Right lobe of liver (tissue), 4 donors: ENCODE measurements at regions not wholly inside any gene's neighbourhood (a gene's known extent, or its start where the extent isn't known, plus 50 kb on each side); places are given as distances from the start of the nearest gene placed in this dataset.
"Not testable (repeated sequence)": the region's sequence is repeated elsewhere in the genome, so short reads cannot be mapped to it uniquely, and the experiment has no call there.

ENCODE experiments used
- POLR2A ChIP-seq: fragments of 450-650 bp; IDR thresholded peaks from one replicate; pipeline ENCODE4 v1.6.1; 2017; ENCODE audit warnings: antibody characterized with exemption, mild to moderate bottlenecking
- TF ChIP-seq, protein P1 (sequence below), 4 donors: fragments of 200-600 bp in 3 of 4; fragments of 450-650 bp in 1 of 4; IDR thresholded peaks; one replicate each; pipeline versions ENCODE4 v1.5.1 to v1.8.0; 2016 to 2022; ENCODE audit warnings: antibody characterized with exemption in 4 of 4, mild to moderate bottlenecking in 2 of 4
- donor health status: DM: no; HTN: no; CAD: no.
- donor health status: DM: no; HTN: no; CAD: no.
- donor health status: DM: no; HTN: yes; CAD: no.

DNA sequence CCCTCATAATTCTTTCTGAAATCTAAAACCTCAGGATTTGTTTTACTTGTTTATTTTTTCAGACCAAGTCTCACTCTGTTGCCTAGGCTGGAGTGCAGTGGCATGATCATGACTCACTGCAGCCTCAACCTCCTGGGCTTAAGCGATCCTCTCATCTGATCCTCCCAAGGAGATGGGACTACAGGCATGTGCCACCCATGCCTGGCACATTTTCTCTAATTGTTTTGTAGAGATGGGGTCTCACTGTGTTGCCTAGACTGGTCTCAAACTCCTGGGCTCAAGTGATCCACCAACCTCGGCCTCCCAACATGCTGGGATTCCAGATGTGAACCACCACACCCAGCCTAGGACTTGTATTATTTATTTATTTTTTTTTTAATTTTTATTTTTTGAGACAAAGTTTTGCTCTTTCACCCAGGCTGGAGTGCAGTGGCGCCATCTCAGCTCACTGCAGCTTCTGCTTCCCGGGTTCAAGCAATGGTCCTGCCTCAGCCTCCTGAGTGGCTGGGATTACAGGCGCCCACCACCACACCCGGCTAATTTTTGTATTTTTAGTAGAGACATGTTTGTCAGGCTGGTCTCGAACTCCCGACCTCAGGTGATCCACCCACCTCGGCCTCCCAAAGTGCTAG lies 281.9 kb downstream of the GOLGA6L6 start:
- TF ChIP-seq, protein P1, sequence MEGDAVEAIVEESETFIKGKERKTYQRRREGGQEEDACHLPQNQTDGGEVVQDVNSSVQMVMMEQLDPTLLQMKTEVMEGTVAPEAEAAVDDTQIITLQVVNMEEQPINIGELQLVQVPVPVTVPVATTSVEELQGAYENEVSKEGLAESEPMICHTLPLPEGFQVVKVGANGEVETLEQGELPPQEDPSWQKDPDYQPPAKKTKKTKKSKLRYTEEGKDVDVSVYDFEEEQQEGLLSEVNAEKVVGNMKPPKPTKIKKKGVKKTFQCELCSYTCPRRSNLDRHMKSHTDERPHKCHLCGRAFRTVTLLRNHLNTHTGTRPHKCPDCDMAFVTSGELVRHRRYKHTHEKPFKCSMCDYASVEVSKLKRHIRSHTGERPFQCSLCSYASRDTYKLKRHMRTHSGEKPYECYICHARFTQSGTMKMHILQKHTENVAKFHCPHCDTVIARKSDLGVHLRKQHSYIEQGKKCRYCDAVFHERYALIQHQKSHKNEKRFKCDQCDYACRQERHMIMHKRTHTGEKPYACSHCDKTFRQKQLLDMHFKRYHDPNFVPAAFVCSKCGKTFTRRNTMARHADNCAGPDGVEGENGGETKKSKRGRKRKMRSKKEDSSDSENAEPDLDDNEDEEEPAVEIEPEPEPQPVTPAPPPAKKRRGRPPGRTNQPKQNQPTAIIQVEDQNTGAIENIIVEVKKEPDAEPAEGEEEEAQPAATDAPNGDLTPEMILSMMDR (IDR thresholded peaks at IDR 0.05): not testable (repeated sequence)
- TF ChIP-seq POLR2A: not testable (repeated sequence)
